Hepatocyte (in vitro differentiated cells): ENCODE measurements at regions not wholly inside any gene's neighbourhood (a gene's known extent, or its start where the extent isn't known, plus 50 kb on each side); places are given as distances from the start of the nearest gene placed in this dataset.
"Not testable (repeated sequence)": the region's sequence is repeated elsewhere in the genome, so short reads cannot be mapped to it uniquely, and the experiment has no call there.

Source experiments
- DNase-seq: peaks from one replicate; pipeline ENCODE4 v3.0.0-alpha.2; 2016; ENCODE audit warnings: low spot score
- H2AFZ ChIP-seq: fragments of 200-600 bp; sonication (generic); 2 replicates; pipeline ENCODE4 v1.6.0; 2016; ENCODE audit warnings: antibody characterized with exemption, mild to moderate bottlenecking
- H3K27ac ChIP-seq: fragments of 200-600 bp; sonication (generic); 2 replicates; pipeline ENCODE4 v1.5.1; 2016; ENCODE audit warnings: mild to moderate bottlenecking
- H3K27me3 ChIP-seq: fragments of 200-600 bp; sonication (generic); 2 replicates; pipeline ENCODE4 v1.6.1; 2016
- H3K36me3 ChIP-seq: fragments of 200-600 bp; sonication (generic); replicated peaks from 2 replicates; pipeline ENCODE4 v1.5.1; 2016; ENCODE audit warnings: low read depth; ENCODE audit not compliant: insufficient read depth
- H3K4me1 ChIP-seq: fragments of 200-600 bp; sonication (generic); 2 replicates; pipeline ENCODE4 v1.5.1; 2016; ENCODE audit warnings: mild to moderate bottlenecking, moderate library complexity; ENCODE audit not compliant: insufficient read depth
- H3K4me2 ChIP-seq: fragments of 200-600 bp; sonication (generic); 2 replicates; pipeline ENCODE4 v1.6.0; 2016
- H3K4me3 ChIP-seq: fragments of 200-600 bp; sonication (generic); 2 replicates; pipeline ENCODE4 v1.5.1; 2016; ENCODE audit warnings: mild to moderate bottlenecking
- H3K79me2 ChIP-seq: fragments of 200-600 bp; sonication (generic); 2 replicates; pipeline ENCODE4 v1.6.0; 2017; ENCODE audit warnings: mild to moderate bottlenecking
- H3K9me2 ChIP-seq: fragments of 200-600 bp; sonication (generic); replicated peaks from 2 replicates; pipeline ENCODE4 v1.6.0; 2017; ENCODE audit warnings: mild to moderate bottlenecking; ENCODE audit not compliant: insufficient read depth
- H3K9me3 ChIP-seq: fragments of 200-600 bp; sonication (generic); 2 replicates; pipeline ENCODE4 v1.5.1; 2016; ENCODE audit warnings: low read depth, mild to moderate bottlenecking
- H4K20me1 ChIP-seq: fragments of 200-600 bp; sonication (generic); 2 replicates; pipeline ENCODE4 v1.6.0; 2016; ENCODE audit warnings: mild to moderate bottlenecking; ENCODE audit not compliant: insufficient read depth, poor library complexity, severe bottlenecking
- EZH2 ChIP-seq: fragments of 200-600 bp; sonication (generic); IDR thresholded peaks from 2 replicates; pipeline ENCODE4 v1.6.1; 2016; ENCODE audit warnings: antibody characterized with exemption, mild to moderate bottlenecking, borderline replicate concordance
- EZH2phosphoT487 ChIP-seq: fragments of 200-600 bp; sonication (generic); IDR thresholded peaks from one replicate; pipeline ENCODE4 v1.6.1; 2018; ENCODE audit warnings: antibody characterized with exemption, mild to moderate bottlenecking, low read depth, moderate library complexity; ENCODE audit not compliant: unreplicated experiment, severe bottlenecking
- WGBS: methylation state at CpG from one replicate; pipeline ENCODE4 v1.1.6; 2016; ENCODE audit warnings: low lambda C conversion rate; ENCODE audit errors: missing lambda C conversion rate; 5-methylcytosine and 5-hydroxymethylcytosine counted together
- TF ChIP-seq, protein P1 (sequence below): fragments of 200-600 bp; sonication (generic); IDR thresholded peaks from 2 replicates; pipeline ENCODE4 v1.5.1; 2016; ENCODE audit warnings: antibody characterized with exemption, mild to moderate bottlenecking; ENCODE audit not compliant: poor library complexity

- Histone ChIP-seq H3K79me2 (no peaks in the 10 kb centered on the region), H3K4me1 (no peaks in the 10 kb centered on the region), H3K9me2 (no peaks in the 10 kb centered on the region), H4K20me1 (no peaks in the 10 kb centered on the region), H3K36me3 (no peaks in the 10 kb centered on the region), H2AFZ (no peak overlapping the region), H3K9me3 (no peaks in the 10 kb centered on the region), H3K27ac (no peak overlapping the region), H3K4me3 (no peak overlapping the region), H3K4me2 (no peak overlapping the region), H3K27me3 (no peaks in the 10 kb centered on the region)
- TF ChIP-seq, protein P1, sequence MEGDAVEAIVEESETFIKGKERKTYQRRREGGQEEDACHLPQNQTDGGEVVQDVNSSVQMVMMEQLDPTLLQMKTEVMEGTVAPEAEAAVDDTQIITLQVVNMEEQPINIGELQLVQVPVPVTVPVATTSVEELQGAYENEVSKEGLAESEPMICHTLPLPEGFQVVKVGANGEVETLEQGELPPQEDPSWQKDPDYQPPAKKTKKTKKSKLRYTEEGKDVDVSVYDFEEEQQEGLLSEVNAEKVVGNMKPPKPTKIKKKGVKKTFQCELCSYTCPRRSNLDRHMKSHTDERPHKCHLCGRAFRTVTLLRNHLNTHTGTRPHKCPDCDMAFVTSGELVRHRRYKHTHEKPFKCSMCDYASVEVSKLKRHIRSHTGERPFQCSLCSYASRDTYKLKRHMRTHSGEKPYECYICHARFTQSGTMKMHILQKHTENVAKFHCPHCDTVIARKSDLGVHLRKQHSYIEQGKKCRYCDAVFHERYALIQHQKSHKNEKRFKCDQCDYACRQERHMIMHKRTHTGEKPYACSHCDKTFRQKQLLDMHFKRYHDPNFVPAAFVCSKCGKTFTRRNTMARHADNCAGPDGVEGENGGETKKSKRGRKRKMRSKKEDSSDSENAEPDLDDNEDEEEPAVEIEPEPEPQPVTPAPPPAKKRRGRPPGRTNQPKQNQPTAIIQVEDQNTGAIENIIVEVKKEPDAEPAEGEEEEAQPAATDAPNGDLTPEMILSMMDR: no peak
- no peak for TF ChIP-seq EZH2
- no peak for TF ChIP-seq EZH2phosphoT487
- 78% methylated on average over 1 of the region's 1 CpG for WGBS
- no peak for DNase-seq
Observed at GRCh38 chr9:99663297-99663696, 158.4 kb upstream of the NR4A3 start.

- H4K20me1 ChIP-seq: no peaks in the 10 kb centered on the region
Observed at GRCh38 chr9:99663856-99664255, 157.8 kb upstream of the NR4A3 start.

DNA sequence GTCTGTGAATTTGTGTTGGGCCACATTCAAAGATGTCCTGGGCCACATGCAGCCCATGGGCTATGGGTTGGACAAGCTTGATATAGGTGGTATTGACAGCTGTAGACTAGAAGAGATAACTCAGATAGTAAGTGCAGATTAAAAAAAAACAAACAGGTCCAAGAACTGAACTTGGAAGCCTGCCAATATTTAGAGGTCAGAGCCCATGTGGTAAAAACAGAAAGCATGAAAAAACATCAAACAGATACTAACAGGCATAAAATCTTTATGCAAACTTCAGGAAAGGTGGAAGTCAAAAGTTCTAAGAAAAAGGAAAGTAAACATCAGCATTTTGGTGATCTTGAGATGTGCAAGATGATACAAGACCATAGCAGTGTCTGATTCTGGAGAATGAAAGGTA, 155.1 kb upstream of the NR4A3 start:
- no peak overlapping the region for H3K4me3 ChIP-seq
- DNase-seq: no peak

More at GRCh38 chr9:99663856-99664255, 157.8 kb upstream of the NR4A3 start:
- no peak for TF ChIP-seq EZH2
- no peak for TF ChIP-seq EZH2phosphoT487
- TF ChIP-seq, protein P1: no peak
- Histone ChIP-seq H3K27me3 (no peaks in the 10 kb centered on the region), H3K36me3 (no peaks in the 10 kb centered on the region), H3K9me3 (no peaks in the 10 kb centered on the region), H3K79me2 (no peaks in the 10 kb centered on the region), H3K9me2 (no peaks in the 10 kb centered on the region), H2AFZ (no peak overlapping the region), H3K27ac (no peak overlapping the region), H3K4me2 (no peak overlapping the region), H3K4me1 (no peaks in the 10 kb centered on the region), H3K4me3 (no peak overlapping the region)
- WGBS: 91% methylated on average over 1 of the region's 1 CpG
- DNase-seq: no peak

DNA sequence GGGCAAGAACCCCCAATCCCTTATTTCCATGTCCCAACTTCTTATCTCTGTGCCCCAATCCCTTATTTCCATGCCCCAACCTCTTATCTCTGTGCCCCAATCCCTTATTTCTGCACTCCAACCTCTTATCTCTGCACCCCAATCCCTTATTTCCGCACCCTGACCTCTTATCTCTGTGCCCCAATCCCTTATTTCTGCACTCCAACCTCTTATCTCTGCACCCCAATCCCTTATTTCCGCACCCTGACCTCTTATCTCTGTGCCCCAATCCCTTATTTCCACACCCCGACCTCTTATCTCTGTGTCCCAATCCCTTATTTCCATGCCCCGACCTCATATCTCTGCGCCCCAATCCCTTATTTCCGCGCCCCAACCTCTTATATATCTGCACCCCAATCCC, 150.8 kb upstream of the NR4A3 start:
- not testable (repeated sequence) for H3K4me1 ChIP-seq, H3K36me3 ChIP-seq, H2AFZ ChIP-seq, H3K27ac ChIP-seq, H3K9me2 ChIP-seq, H3K4me2 ChIP-seq, H3K27me3 ChIP-seq, H3K9me3 ChIP-seq, DNase-seq, H3K79me2 ChIP-seq, H4K20me1 ChIP-seq, H3K4me3 ChIP-seq
- WGBS: 93% methylated on average over 7 of the region's 7 CpGs

More for the DNA sequence above, 155.1 kb upstream of the NR4A3 start:
- Histone ChIP-seq H3K36me3 (no peaks in the 10 kb centered on the region), H3K9me3 (no peaks in the 10 kb centered on the region), H3K27ac (no peak overlapping the region), H3K4me2 (no peak overlapping the region), H2AFZ (no peak overlapping the region), H3K4me1 (no peaks in the 10 kb centered on the region), H3K9me2 (no peaks in the 10 kb centered on the region), H3K27me3 (no peaks in the 10 kb centered on the region), H4K20me1 (no peaks in the 10 kb centered on the region), H3K79me2 (no peaks in the 10 kb centered on the region)
- TF ChIP-seq EZH2phosphoT487: no peak
- TF ChIP-seq, protein P1: no peak
- no peak for TF ChIP-seq EZH2
